HCEC 1CT (cell line): ENCODE measurements at regions not wholly inside any gene's neighbourhood (a gene's known extent, or its start where the extent isn't known, plus 50 kb on each side); places are given as distances from the start of the nearest gene placed in this dataset.

Source experiments
- DNase-seq: peaks from one replicate; pipeline ENCODE4 v3.0.0-alpha.2; 2017

GRCh38 chr21:35933466-35933865 is 126.9 kb downstream of the SETD4 start:
- DNase-seq = peak; percentile 97

DNA sequence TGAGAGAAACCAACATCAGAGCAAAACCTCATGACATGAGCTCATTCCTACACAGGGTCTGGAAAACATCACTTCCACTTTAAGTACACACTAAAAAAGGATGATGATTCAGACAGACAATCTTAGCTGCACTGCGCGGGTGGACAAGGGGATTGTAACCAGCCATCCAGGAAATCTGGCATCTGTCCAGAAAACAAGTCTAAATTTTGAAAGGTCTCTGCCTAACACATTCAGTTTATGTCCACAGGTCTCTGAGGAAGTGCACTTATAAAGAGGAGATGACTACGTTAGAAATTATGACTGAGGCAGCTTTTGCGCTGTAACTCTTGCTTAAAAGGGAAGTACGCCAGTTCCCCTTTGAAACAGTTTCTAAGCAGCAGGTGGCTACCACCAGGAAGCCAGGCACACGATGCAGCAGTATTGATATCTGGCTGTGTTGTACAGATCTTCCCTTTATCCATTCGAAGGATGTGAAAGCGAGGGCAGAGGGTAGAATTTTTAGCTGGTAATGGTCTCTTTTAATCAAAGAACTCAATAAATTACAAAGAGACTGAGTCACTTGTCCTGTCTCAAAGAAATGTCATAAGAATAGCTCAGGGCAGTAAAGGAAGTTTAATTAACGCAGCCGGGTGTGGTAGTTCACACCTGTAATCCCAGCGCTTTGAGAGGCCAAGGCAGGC is 128.0 kb downstream of the SETD4 start:
- peak; percentile 94 for DNase-seq

GRCh38 chr21:35929901-35930300 is 130.4 kb downstream of the SETD4 start:
- no peak for DNase-seq

GRCh38 chr21:35927262-35927661 is 133.1 kb downstream of the SETD4 start:
- no peak for DNase-seq

- no peak for DNase-seq
Measured at GRCh38 chr21:35926003-35926740, 134.2 kb downstream of the SETD4 start.

- peak; percentile 23 for DNase-seq
Measured at GRCh38 chr21:35925497-35925896, 134.8 kb downstream of the SETD4 start.

- peak; percentile 85 for DNase-seq
Measured at GRCh38 chr21:35924714-35925301, 135.5 kb downstream of the SETD4 start.

DNA sequence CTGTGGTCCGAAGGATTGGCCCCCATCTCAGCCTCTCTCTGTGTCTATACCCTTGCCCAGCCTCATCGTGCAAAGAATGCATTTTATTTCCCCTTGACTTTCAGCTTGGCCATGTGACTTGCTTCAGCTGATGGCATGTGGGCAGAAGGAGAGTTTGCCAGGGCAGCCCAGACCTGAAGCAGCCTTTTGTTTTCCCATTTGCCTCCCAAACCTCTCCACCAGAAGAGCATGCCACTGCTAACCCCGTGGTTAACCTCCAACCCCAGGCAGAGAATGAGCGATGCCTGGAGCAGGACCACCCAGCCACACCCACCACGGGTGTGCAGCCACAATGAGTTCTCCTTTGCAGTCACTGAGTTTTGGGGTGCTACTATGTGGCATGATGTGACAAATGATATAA is 136.4 kb downstream of the SETD4 start:
- no peak for DNase-seq

GRCh38 chr21:35922618-35923017 is 137.7 kb downstream of the SETD4 start:
- DNase-seq = peak; percentile 20

DNA sequence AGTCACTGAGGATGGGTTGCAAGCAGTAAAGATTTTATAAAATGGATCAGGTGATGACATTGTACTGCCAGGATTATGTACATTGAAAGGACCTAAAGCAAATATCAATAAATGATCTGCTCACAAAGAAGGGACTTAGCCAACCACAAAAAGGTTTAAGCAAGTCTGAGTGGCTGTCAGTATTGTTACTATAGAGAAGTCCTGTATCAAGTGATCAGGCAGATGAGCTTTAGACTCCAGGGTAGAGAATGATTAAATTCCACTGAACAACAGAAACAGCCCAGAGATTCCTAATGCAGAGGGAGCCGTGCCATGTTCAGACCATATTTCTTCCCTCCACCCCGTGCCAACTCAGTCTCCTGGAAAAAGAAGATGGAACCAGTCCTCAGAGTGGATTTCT is 138.9 kb downstream of the SETD4 start:
- DNase-seq = no peak

DNA sequence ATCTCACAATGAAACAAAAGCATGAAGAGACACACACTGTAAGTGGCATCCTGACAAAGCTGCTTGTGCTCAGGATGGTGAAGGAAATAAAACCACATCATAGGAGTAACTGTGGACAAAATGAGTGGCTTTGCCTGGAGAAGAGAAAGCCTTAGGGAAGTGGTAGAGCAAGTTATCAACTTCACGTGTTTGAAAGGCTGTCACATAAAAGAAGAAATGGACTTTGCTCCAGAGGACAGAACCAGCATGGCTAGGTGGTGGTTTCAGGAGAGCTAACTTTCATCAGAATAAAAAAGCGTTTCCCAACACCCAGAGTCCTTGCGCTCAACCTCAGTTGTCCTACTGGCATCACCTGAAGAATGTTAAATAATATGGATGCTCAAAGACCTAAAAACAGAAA is 139.9 kb downstream of the SETD4 start:
- no peak for DNase-seq

DNA sequence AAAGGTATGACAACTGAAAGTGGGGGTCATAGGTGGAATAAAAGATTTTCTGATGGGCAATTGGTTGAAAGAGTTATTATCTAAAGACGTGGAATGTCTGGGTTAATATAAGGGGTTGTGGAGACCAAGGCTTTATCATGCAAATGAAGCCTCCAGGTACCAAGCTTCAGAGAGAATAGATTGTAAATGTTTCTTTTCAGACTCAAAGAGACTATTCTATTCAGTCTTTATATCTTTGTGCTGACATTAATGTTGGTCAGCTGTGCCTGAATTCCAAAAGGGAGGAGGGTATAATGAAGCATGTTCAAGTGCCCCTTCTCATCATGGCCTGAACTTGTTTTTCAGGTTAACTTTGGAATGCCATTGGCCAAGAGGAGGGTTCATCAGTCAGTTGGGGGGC is 145.3 kb downstream of the SETD4 start:
- DNase-seq = no peak

- DNase-seq = no peak
Measured at GRCh38 chr21:35911412-35912191, 148.7 kb downstream of the SETD4 start.

GRCh38 chr21:35909456-35910223 is 150.7 kb downstream of the SETD4 start:
- peak; percentile 73 for DNase-seq

- DNase-seq = no peak
Measured at GRCh38 chr21:35908311-35909078, 151.8 kb downstream of the SETD4 start.

DNA sequence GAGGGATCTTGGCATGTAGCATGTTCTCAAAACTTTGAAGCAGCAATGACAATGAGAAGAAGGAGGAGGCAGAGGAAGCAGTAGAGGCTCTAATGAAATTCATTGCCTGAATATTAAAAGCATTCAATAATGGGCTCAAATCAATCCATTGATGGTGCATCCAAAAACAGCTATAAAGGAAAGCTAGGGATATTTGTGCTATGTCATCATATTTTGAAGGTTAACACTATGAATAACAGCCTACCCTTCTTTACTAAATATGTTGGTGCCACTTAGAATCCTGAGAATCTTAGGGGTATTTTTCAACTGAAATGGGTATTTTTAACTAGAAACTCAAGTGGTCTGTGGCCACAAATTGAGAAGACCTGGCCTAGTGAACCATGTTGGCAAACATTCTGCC is 153.7 kb downstream of the SETD4 start:
- DNase-seq = no peak

DNA sequence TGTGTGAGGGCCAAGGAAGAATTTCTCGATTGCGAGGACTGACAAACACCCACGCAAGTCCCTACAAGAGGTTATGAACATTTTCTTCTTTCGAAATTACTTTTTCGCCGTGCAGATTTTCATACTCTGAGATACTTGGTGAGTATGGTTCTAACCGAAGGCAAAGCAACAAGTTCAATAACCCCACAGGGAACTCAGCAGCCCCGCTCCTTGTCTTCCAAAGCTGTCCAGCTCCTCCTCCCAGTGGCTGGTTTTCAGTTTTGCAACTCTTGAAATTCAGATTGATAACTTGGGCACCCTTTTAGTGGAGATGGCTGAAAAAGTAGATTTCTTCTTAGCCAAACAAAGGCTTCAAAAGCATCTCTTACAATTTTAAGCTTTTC is 154.4 kb downstream of the SETD4 start:
- no peak for DNase-seq

DNA sequence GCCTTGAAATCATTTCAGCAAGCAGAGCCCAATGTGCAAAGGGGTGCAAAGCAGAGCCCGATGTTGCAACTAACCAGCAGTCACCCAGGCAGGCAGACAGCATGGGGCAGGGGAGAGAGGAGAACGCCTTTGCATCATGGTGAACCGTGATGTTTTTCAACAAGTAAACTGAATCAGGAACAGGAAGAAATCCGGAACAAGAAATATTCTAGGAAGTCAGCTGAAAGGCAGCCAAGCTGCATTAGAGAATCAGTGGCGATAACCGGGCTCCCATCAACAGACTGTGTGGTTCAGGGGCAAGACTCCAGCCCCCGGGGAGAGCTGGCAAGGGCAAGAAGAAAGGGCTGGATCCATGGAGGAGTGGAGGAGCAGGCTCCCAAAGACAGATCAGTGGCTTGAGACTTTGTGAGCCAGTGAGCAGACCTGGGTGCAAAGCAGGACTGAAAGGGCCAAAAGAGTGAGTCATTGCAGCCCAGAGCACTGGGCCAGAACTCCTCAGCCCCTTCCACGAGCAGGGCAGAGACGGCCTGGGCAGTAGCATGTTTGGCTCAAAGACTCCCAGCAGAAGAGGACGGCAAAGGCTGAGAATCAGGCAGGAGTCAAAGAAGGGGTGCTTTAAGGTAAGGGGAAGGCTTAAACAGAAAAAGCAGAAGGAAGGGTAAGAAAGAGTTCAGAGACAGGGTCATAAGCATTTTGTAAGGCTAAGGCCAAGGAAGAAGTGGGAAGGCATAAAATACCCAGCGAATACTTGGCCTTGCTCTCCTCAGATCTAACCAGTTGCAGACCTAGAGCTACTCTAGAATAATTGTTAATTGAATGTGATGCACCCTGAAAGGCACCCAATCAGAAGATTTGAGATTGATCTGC is 155.0 kb downstream of the SETD4 start:
- peak; percentile 9 for DNase-seq

GRCh38 chr21:35900539-35900938 is 159.8 kb downstream of the SETD4 start:
- DNase-seq = no peak

DNA sequence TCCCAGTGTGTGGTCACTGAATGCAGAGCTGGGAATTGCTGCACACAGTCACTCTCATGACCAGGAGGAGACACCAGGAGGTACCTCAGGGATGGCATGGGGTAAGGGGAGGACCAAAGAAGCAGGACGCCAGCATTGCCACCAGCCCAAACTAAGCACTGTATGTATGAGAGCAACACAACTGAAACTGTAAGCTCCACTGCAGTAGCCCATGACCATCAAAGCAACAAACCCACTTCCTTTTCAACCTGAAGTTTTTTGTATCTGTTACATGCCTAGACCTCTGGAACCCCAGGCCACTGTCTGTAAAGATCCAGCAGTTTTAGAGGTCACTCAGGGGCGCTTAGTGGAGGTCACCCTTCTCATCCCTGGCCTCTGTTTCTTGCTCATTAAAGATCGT is 164.3 kb downstream of the SETD4 start:
- no peak for DNase-seq

GRCh38 chr21:35895598-35895997 is 164.7 kb downstream of the SETD4 start:
- DNase-seq = no peak
